Lower leg skin (tissue), 3 donors: ENCODE measurements at regions not wholly inside any gene's neighbourhood (a gene's known extent, or its start where the extent isn't known, plus 50 kb on each side); places are given as distances from the start of the nearest gene placed in this dataset.

Experiments
- CTCF ChIP-seq, 3 donors: fragments of 450-650 bp; IDR thresholded peaks; one replicate each; pipeline ENCODE4 v1.5.1; 2016; ENCODE audit warnings: antibody characterized with exemption in 3 of 3, mild to moderate bottlenecking in 3 of 3, moderate library complexity in 2 of 3
- POLR2A ChIP-seq, 2 donors: fragments of 450-650 bp; IDR thresholded peaks; one replicate each; pipeline ENCODE4 v1.6.1; 2016 to 2017; ENCODE audit warnings: antibody characterized with exemption in 2 of 2, mild to moderate bottlenecking in 1 of 2, moderate library complexity in 1 of 2

GRCh38 chr9:84557751-84558150 lies 111.8 kb upstream of the NTRK2 start:
- TF ChIP-seq POLR2A (IDR thresholded peaks at IDR 0.05) (no peak), CTCF (IDR thresholded peaks at IDR 0.05) (no peak)
